ENCODE measurements at regions not wholly inside any gene's neighbourhood (a gene's known extent, or its start where the extent isn't known, plus 50 kb on each side); places are given as distances from the start of the nearest gene placed in this dataset.

DNA sequence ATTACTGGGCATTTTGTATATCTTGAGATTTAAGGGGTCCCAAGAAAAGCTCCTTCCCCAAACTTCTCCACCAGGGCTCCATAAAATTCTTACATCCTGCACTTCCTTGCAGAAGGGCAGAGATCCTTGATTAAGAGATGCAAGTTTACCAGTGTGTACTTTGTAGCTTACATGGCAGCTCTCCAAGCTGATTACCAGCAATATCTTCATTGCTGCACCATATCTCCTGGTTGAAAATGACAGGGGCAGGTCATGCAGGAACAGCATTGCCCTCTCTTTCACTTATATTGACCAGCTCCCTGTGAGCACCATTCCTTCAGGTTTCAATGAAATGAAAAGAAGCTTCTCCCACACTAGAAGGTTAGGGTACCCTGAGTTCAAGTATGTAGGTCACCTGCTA lies 184.6 kb upstream of the PHYHIPL start:
- H3K27me3 ChIP-seq (ENCODE audit: insufficient read depth, low read length) = no peaks in the 10 kb centered on the region
- H3K36me3 ChIP-seq (ENCODE audit: insufficient read depth, low read length) = no peaks in the 10 kb centered on the region
- no peak overlapping the region for H3K4me3 ChIP-seq (ENCODE audit: low read length in 2 of 2)
- H3K9me3 Mint-ChIP-seq = peaks cover 0 to 14% (median 5%) of the 10 kb centered on the region in 8 donors
- intact Hi-C loops (cut with micrococcal nuclease) = no loop called here
- ChIA-PET CTCF (ENCODE audit: partially characterized antibody) (no interaction called here), POLR2A (ENCODE audit: partially characterized antibody) (no interaction called here)
- H3K27ac Mint-ChIP-seq = no peak overlapping the region
- no peaks in the 10 kb centered on the region for H3K36me3 Mint-ChIP-seq
- H3K27me3 Mint-ChIP-seq = peaks cover 0 to 2% of the 10 kb centered on the region in 2 donors
- no peaks in the 10 kb centered on the region for H3K4me1 Mint-ChIP-seq
- DNase-seq = no peak
- no peaks in the 10 kb centered on the region for H3K4me1 ChIP-seq (ENCODE audit: insufficient read depth, low read length)
- no peak overlapping the region for H3K4me3 Mint-ChIP-seq
- H3K27ac ChIP-seq (ENCODE audit: low read depth, low read length) = no peak overlapping the region
- no peaks in the 10 kb centered on the region for H3K9me3 ChIP-seq (ENCODE audit: control insufficient read depth in 1 of 2, low read length in 2 of 2)

DNA sequence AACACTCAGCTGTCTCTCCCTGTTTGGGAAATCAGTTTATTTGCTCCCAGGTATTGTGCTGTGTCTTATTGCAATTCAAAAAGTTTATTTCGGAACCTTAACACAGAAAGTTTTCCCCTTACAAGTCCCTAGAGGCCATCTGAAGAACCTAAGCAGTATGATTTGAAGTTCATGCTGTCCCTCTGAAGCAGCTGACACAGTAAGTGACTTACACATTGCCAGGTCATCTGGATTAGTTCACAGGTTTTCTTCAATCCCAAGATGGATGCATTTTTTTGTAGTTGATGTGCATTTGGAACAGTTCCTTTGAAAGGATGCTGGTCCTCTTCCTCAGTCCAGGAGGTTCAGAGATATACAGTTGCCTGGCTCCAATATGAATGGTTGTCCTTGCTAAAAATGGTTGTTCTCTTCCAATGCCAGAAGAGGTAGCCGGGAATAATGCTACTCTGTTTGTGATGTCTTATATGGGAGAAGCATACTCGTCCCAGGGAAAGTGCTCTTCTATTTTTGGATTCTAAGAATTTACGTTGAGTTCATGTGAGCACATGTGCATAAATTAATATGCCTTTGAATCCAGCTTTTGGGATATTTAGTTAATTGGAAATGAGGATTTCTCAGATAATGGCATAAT lies 183.5 kb upstream of the PHYHIPL start:
- Mint-ChIP-seq H3K4me3 (no peak overlapping the region), H3K36me3 (no peaks in the 10 kb centered on the region), H3K4me1 (no peaks in the 10 kb centered on the region), H3K27ac (no peak overlapping the region), H3K27me3 (peaks cover 0 to 2% of the 10 kb centered on the region in 2 donors), H3K9me3 (peaks cover 0 to 14% (median 5%) of the 10 kb centered on the region in 8 donors)
- Histone ChIP-seq H3K4me1 (ENCODE audit: insufficient read depth, low read length) (no peaks in the 10 kb centered on the region), H3K9me3 (ENCODE audit: control insufficient read depth in 1 of 2, low read length in 2 of 2) (no peaks in the 10 kb centered on the region), H3K27me3 (ENCODE audit: insufficient read depth, low read length) (no peaks in the 10 kb centered on the region), H3K27ac (ENCODE audit: low read depth, low read length) (no peak overlapping the region), H3K4me3 (ENCODE audit: low read length in 2 of 2) (no peak overlapping the region), H3K36me3 (ENCODE audit: insufficient read depth, low read length) (no peaks in the 10 kb centered on the region)
- ChIA-PET POLR2A (ENCODE audit: partially characterized antibody) (no interaction called here), CTCF (ENCODE audit: partially characterized antibody) (no interaction called here)
- intact Hi-C loops (cut with micrococcal nuclease) = no loop called here
- DNase-seq = no peak

DNA sequence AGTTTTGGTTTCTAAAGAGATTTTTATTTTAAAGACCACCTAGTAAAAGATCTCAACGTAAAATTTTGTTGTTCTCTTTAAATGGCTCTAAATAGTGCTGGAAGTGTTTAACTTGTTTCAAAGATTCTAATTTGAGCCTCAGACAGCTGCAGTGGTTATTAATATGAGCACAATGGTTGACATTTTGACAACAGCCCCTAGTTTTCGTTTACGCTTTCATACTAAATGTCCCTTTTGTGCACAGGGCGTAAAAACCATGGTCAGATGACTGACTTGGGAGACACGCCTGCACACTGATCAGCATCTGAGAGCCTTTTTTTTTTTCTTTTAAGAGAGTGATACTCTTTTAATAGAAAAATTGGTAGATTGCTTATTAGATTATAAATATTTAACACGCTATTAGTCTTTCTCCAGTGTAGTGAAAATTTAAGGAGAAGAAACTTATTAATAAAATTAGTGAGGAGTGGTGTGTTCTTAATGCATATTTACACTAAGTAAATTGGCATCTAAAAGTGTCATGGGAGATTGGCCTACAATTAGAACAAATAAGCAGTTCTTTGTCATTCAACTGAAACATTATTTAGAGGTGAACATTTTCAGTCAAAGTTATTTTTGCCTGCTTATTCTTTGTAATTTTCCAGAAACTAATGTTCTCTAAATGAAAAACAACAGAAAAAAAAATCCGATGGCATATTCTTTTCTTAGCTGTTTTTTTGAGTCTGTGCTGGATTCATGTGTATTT lies 182.8 kb upstream of the PHYHIPL start:
- Histone ChIP-seq H3K36me3 (ENCODE audit: insufficient read depth, low read length) (no peaks in the 10 kb centered on the region), H3K27me3 (ENCODE audit: insufficient read depth, low read length) (no peaks in the 10 kb centered on the region), H3K4me1 (ENCODE audit: insufficient read depth, low read length) (no peaks in the 10 kb centered on the region), H3K27ac (ENCODE audit: low read depth, low read length) (no peak overlapping the region), H3K4me3 (ENCODE audit: low read length in 2 of 2) (no peak overlapping the region), H3K9me3 (ENCODE audit: control insufficient read depth in 1 of 2, low read length in 2 of 2) (no peaks in the 10 kb centered on the region)
- POLR2A ChIA-PET (ENCODE audit: partially characterized antibody) = no interaction called here
- intact Hi-C loops (cut with micrococcal nuclease) = no loop called here
- peaks cover 0 to 13% (median 5%) of the 10 kb centered on the region in 8 donors for H3K9me3 Mint-ChIP-seq
- H3K4me1 Mint-ChIP-seq = no peaks in the 10 kb centered on the region
- peaks cover 0 to 2% of the 10 kb centered on the region in 2 donors for H3K27me3 Mint-ChIP-seq
- CTCF ChIA-PET (ENCODE audit: partially characterized antibody) = no interaction called here
- no peak overlapping the region for H3K4me3 Mint-ChIP-seq
- no peak for DNase-seq
- no peaks in the 10 kb centered on the region for H3K36me3 Mint-ChIP-seq
- H3K27ac Mint-ChIP-seq = no peak overlapping the region

DNA sequence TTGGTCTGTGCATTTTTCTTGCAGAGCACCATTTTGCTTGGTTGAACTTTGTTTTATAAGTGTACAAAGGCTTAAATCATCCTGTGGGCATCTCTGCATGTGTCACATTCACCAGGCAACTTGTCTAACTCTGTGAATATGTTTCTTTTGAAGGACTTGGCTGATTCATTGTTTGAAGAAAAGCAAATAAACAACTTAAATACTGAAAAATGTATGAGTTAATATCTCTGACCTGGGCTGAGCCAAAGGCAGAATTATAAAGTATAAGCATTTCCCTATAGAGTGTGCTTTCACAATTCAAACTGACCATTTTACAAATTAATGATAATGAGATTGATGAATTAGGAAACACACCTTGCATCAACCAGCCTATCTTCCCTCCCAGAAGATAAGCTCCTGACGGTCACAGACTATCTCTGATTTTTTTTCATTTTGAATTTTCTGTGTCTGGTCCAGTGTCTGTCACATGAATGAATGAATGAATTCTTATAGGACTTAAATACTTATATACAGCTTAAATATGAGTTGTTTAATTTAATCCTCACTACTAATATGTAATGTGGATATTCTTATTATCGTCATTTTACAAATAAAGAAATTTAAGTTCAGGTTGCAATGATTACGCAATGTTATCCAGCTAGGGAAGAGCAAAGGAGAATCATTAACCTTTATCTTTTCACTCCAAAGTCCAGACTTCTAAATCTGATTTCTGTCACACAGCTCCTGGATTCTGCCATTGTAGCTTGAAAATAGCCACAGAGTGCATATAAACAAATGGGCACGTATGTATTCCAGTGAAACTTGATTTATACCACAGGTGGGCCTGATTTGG lies 182.0 kb upstream of the PHYHIPL start:
- H3K36me3 ChIP-seq (ENCODE audit: insufficient read depth, low read length) = no peaks in the 10 kb centered on the region
- H3K4me3 ChIP-seq (ENCODE audit: low read length in 2 of 2) = no peak overlapping the region
- ChIA-PET CTCF (ENCODE audit: partially characterized antibody) (no interaction called here), POLR2A (ENCODE audit: partially characterized antibody) (no interaction called here)
- no peaks in the 10 kb centered on the region for H3K9me3 ChIP-seq (ENCODE audit: control insufficient read depth in 1 of 2, low read length in 2 of 2)
- H3K4me3 Mint-ChIP-seq = no peak overlapping the region
- intact Hi-C loops (cut with micrococcal nuclease) = no loop called here
- H3K9me3 Mint-ChIP-seq = peaks cover 0 to 10% (median 3%) of the 10 kb centered on the region in 8 donors
- no peak overlapping the region for H3K27ac Mint-ChIP-seq
- no peak overlapping the region for H3K27ac ChIP-seq (ENCODE audit: low read depth, low read length)
- H3K27me3 ChIP-seq (ENCODE audit: insufficient read depth, low read length) = no peaks in the 10 kb centered on the region
- H3K4me1 ChIP-seq (ENCODE audit: insufficient read depth, low read length) = no peaks in the 10 kb centered on the region
- no peaks in the 10 kb centered on the region for H3K4me1 Mint-ChIP-seq
- peaks cover 0 to 2% of the 10 kb centered on the region in 2 donors for H3K27me3 Mint-ChIP-seq
- H3K36me3 Mint-ChIP-seq = no peaks in the 10 kb centered on the region
- no peak for DNase-seq

DNA sequence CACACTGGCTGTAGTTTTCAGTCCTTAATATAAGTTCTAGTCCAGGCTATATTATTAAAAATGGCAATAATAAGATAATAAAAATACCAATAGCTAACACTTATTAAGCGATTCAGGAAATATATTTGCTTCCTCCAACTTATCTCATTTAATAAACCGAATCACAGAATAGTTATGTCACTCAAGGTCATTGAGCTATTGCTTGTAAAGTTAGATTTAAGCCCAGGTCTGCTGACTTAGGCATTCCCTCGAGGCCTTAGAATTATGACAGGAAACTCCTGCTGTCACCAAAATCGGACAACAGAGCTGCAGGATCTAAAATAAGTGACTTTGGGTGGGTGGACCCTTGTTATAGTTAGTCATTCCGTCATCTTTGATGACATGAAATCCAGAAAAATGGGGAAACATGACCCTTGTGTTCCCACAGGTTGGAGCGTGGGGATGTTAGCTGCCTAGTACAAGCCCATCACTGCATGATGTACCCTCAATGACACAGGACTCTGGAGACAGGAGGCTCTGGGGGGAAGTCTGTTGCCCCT lies 181.3 kb upstream of the PHYHIPL start:
- DNase-seq = no peak
- Mint-ChIP-seq H3K9me3 (peaks cover 0 to 7% (median under 1%) of the 10 kb centered on the region in 8 donors), H3K4me3 (no peak overlapping the region), H3K27ac (no peak overlapping the region), H3K27me3 (peaks cover 0 to 2% of the 10 kb centered on the region in 2 donors), H3K4me1 (no peaks in the 10 kb centered on the region), H3K36me3 (no peaks in the 10 kb centered on the region)
- Histone ChIP-seq H3K4me1 (ENCODE audit: insufficient read depth, low read length) (no peaks in the 10 kb centered on the region), H3K4me3 (ENCODE audit: low read length in 2 of 2) (no peak overlapping the region), H3K27me3 (ENCODE audit: insufficient read depth, low read length) (no peaks in the 10 kb centered on the region), H3K9me3 (ENCODE audit: control insufficient read depth in 1 of 2, low read length in 2 of 2) (no peaks in the 10 kb centered on the region), H3K27ac (ENCODE audit: low read depth, low read length) (no peak overlapping the region), H3K36me3 (ENCODE audit: insufficient read depth, low read length) (no peaks in the 10 kb centered on the region)
- ChIA-PET CTCF (ENCODE audit: partially characterized antibody) (no interaction called here), POLR2A (ENCODE audit: partially characterized antibody) (no interaction called here)
- intact Hi-C loops (cut with micrococcal nuclease) = no loop called here

DNA sequence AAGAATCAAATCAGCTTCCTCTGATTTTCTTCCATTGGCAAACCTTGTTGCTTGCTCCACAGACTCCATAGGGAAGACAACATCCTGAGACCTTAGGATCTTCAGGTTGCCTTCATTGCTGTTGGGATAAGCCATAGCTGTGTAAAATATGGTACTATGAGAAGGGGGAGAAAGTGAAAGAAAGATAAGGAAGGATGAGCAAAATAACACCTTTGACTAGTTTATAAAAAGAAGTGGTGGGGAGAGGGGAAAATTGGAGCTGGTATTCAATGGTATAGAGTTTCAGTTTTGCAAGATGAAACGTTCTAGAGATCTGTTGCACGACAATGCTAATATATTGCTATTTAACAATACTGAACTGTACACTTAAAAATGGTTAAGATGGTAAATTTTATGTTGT lies 180.4 kb upstream of the PHYHIPL start:
- Histone ChIP-seq H3K4me1 (ENCODE audit: insufficient read depth, low read length) (no peaks in the 10 kb centered on the region), H3K4me3 (ENCODE audit: low read length in 2 of 2) (no peak overlapping the region), H3K27ac (ENCODE audit: low read depth, low read length) (no peak overlapping the region), H3K9me3 (ENCODE audit: control insufficient read depth in 1 of 2, low read length in 2 of 2) (no peaks in the 10 kb centered on the region), H3K27me3 (ENCODE audit: insufficient read depth, low read length) (no peaks in the 10 kb centered on the region), H3K36me3 (ENCODE audit: insufficient read depth, low read length) (no peaks in the 10 kb centered on the region)
- no peaks in the 10 kb centered on the region for H3K36me3 Mint-ChIP-seq
- H3K27me3 Mint-ChIP-seq = peaks cover 0 to 2% of the 10 kb centered on the region in 2 donors
- ChIA-PET CTCF (ENCODE audit: partially characterized antibody) (no interaction called here), POLR2A (ENCODE audit: partially characterized antibody) (no interaction called here)
- DNase-seq = no peak
- no peak overlapping the region for H3K27ac Mint-ChIP-seq
- peaks cover 0 to 2% (median under 1%) of the 10 kb centered on the region in 8 donors for H3K9me3 Mint-ChIP-seq
- H3K4me3 Mint-ChIP-seq = no peak overlapping the region
- no peaks in the 10 kb centered on the region for H3K4me1 Mint-ChIP-seq
- intact Hi-C loops (cut with micrococcal nuclease) = no loop called here

DNA sequence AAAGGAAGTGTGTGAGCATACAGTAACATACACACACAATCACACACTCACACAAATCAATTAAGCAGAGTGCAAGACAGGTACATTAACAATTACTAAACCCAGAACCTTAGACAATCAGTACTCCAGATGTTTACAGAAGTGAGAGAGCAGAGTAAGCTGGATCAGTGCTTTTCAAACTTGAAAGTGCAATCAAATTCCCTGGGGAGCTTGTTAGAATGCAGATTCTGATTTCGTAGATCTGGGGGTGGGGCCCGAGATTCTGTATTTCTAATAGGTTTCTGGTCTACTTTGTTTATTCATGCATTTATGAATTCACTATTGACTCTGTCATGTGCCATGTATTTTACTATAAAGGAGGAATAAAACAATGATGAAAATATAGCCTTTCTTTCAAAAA lies 179.6 kb upstream of the PHYHIPL start:
- Histone ChIP-seq H3K4me1 (ENCODE audit: insufficient read depth, low read length) (no peaks in the 10 kb centered on the region), H3K4me3 (ENCODE audit: low read length in 2 of 2) (no peak overlapping the region), H3K36me3 (ENCODE audit: insufficient read depth, low read length) (no peaks in the 10 kb centered on the region), H3K9me3 (ENCODE audit: control insufficient read depth in 1 of 2, low read length in 2 of 2) (no peaks in the 10 kb centered on the region), H3K27ac (ENCODE audit: low read depth, low read length) (no peak overlapping the region), H3K27me3 (ENCODE audit: insufficient read depth, low read length) (no peaks in the 10 kb centered on the region)
- no peak for DNase-seq
- Mint-ChIP-seq H3K4me1 (no peaks in the 10 kb centered on the region), H3K36me3 (no peaks in the 10 kb centered on the region), H3K27ac (no peak overlapping the region), H3K27me3 (peaks cover 0 to 2% of the 10 kb centered on the region in 2 donors), H3K9me3 (peaks cover 0 to 2% (median 0%) of the 10 kb centered on the region in 8 donors), H3K4me3 (no peak overlapping the region)
- ChIA-PET POLR2A (ENCODE audit: partially characterized antibody) (no interaction called here), CTCF (ENCODE audit: partially characterized antibody) (no interaction called here)
- intact Hi-C loops (cut with micrococcal nuclease) = no loop called here
